HG03439 (cell line): ENCODE measurements at regions not wholly inside any gene's neighbourhood (a gene's known extent, or its start where the extent isn't known, plus 50 kb on each side); places are given as distances from the start of the nearest gene placed in this dataset.

ENCODE experiments used
- ATAC-seq: cut with Tn5 transposase; IDR thresholded peaks from one replicate; pipeline ENCODE4 v1.9.1; 2021; ENCODE audit warnings: mild to moderate bottlenecking, moderate library complexity; ENCODE audit not compliant: unreplicated experiment

DNA sequence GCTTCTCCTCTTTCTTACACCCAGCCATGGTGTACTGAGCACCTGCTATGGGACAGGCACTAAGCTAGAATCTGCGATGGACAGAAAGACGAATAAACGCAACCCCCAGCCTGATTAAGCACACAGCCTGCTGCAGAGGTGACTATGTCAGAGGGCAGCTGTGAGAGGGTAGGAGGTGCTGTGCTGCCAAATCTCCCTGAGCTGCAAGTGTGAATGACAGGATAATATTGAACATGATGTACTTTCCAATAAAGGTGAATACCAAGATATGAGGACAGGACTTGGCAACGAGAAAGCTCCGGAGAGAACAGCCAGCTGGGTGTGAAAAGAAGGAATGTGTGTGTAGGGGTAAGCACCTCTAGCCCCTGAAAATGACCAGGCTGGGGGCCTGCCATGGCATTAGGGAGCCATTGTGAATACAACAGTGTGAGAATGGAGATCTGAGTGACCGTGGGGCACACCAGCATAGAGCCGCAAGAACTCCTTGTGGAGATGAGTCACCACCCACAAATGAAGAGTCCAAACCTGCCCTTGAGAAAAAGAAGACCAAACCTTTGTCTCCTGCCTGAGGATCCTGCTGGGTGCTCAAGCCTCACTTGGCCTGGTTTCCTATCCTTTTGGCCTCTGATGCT is 83.0 kb upstream of the ATF3 start:
- no peak for ATAC-seq

DNA sequence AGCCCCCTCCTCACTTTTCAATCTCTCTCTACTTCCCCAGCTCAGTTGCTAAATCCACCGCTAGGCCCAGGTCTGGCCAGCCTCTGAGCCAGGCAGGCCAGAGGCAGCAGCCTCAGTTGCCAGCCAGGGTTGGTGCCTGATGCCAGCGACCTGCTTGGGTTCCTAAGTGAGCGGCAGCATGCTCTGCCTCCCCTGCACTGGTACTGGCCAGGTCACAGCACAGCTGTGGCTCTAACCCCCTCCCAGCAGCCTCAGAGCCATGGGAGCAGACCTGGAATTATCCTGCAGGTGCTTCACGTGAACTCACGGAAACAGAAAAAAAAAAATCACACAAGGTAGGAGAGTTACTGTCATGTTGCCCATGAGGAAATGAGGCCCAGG is 82.5 kb upstream of the ATF3 start:
- no peak for ATAC-seq

DNA sequence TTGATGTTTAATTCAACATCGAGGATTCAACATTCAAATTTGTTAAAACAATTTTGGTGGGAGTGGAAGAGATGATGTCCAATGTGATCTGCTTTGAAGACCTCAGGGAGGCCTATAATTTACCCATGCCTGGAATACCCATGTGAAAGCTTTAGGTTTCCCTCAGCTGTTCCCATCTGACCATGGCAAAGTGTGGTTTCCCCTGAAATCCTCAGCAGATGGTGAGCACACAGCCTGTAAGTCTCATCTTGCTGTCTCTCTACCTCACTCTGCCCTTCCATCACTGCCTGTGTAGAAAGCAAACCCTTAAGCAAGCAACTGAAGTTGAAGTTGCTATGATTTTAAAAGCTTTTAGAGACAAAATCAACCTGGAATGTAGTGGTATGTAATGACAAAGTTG is 80.1 kb upstream of the ATF3 start:
- ATAC-seq = no peak

- no peak for ATAC-seq
Measured at GRCh38 chr1:212529211-212529741, 79.3 kb upstream of the ATF3 start.

- no peak for ATAC-seq
Measured at GRCh38 chr1:212531267-212531666, 77.3 kb upstream of the ATF3 start.

DNA sequence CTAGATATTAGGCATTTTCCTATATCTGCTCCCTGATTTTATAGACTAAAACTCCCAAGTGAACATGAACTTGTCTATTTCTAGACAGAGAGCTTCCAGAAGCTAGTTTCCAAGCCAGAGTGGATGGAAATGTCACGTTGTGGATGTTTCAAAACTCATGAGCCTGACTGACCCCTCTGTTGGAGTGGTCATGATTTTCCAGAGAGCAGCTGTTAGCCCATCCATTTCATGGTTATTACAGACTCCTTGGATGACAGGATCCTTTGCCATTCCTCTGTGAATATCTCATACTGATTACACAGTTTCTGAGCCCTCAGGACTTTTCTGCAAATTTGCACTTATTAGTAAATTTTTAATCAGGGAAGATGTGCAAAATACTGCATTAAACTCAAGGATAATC is 76.8 kb upstream of the ATF3 start:
- ATAC-seq = no peak

DNA sequence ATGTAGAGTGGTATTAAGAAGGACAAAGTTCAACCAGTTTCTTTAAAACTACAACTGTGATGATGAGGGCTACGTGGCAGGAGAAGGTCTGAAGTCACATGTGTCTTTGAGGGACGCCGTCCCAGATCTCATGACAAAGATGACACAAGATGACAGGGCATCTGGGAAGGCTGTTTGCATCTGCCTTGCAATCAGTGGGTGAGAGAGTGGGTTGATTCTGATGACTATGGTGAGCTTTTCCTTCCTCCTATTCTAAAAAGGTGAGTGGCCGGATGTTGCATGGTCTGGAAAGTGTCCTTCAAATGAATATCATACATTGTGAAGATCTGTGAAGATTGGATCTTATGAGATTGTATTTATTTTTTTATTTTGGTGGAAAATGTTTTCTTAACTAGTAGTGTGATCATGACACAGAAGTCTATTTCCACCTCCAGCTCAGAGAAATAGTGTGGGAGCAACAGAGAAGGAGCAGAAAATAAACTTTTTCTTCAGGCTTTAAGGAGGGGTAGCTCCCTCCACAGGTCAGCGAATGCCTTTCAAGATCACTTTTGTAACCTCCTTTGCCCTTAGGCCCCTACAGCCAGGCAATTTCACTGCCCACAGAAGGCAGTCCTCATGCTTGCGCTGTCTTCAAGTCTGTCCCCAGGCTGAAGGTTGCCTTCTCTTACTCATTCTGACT is 76.0 kb upstream of the ATF3 start:
- no peak for ATAC-seq

- no peak for ATAC-seq
Measured at GRCh38 chr1:212533148-212533517, 75.4 kb upstream of the ATF3 start.

DNA sequence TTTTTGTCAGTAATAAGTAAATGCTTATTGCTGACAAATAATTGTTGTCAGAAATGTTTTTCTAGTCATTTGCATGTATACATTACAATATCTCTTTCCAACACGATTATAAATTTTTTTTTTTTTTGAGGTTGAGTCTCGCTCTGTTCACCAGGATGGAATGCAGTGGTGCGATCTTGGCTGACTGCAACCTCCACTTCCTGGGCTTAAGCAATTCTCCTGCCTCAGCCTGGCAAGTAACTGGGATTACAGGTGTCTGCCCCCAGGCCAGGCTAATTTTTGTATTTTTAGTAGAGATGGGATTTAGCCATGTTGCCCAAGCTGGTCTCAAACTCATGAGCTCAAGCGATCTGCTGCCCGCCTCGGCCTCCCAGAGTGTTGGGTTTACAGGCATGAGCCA is 72.0 kb upstream of the ATF3 start:
- no peak for ATAC-seq

- no peak for ATAC-seq
Measured at GRCh38 chr1:212537610-212538009, 71.0 kb upstream of the ATF3 start.

DNA sequence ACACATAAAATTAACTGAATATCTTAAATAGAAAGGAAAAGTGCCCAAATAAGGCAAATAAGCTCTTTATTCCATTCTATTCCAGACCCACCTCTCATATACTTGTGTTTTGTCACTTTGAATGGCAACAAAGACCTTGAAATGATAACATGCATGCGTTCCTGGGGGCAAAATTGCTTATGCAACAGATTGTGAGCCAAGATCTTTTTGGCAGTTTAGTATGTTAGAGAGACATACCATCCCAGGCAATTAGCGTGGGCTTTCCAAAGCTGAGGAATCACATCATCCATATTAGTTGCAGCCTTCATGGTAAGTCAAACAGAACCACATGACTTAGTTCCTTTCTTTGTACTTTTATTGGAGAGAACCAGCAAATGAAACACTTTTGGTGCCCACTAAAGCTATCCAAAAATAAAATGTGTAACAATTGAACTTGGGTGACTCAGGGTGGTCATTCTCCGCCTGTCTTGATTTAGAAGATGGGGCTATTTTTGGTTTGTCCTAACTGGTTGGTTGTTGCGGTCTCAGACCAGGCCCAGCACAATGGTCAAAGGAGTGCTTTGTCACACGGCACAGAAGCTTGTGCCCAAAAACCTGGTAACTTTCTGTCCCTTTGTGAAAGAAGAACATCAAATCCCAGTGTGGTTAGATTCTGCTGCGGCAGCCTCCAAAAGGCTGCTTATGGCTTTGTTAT is 68.7 kb upstream of the ATF3 start:
- ATAC-seq = no peak

DNA sequence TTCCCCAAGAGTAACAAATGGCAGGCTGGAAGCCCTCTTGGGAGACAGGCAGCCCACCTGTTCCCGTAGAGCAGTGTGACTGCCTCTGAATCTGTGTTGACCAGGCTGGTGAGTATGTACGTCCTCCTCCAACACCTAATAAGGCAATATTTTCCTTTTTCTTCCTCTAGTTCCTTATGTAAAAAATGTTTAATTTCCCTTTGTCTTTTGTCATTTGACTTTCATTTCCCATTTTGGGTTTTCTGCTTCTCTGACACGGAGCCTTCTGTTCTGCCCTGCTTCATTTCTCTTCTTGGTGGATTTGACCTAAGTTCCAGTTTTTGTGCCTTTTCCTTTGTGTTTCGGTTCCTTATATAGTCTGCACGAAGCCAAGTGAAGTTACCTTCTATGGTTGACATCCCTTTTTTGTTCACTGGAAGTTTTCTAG is 65.8 kb upstream of the ATF3 start:
- no peak for ATAC-seq

- no peak for ATAC-seq
Measured at GRCh38 chr1:212544110-212544509, 64.5 kb upstream of the ATF3 start.

- no peak for ATAC-seq
Measured at GRCh38 chr1:212545941-212546635, 62.5 kb upstream of the ATF3 start.

DNA sequence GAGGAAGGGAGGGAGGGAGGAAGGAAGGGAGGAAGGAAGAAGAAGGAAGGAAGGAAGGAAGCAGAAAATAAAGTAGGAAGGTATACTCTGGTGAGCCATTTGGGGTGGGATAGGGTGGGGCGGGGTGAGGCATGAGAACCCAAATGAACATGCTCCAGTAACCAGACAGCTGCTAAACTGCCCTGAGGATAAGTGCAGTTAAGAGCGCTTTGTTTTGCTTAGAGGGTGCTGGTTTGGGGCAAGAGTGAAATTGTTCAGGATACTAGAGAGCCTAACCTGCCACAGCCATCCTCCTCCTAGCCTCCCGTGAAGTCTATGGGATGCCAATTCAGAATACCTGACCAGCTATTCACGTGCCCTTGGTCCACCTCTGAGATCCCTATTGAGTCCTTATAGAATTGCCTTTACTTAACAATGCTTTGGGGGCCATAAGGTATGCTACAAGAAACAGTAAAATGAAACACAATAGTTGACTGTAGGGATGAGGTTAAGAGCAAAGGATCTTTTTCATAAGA is 59.0 kb upstream of the ATF3 start:
- no peak for ATAC-seq

GRCh38 chr1:212551929-212552328 is 56.6 kb upstream of the ATF3 start:
- ATAC-seq = no peak

- ATAC-seq = no peak
Measured at GRCh38 chr1:212553676-212554075, 54.9 kb upstream of the ATF3 start.

- no peak for ATAC-seq
Measured at GRCh38 chr1:212554401-212554800, 54.2 kb upstream of the ATF3 start.

DNA sequence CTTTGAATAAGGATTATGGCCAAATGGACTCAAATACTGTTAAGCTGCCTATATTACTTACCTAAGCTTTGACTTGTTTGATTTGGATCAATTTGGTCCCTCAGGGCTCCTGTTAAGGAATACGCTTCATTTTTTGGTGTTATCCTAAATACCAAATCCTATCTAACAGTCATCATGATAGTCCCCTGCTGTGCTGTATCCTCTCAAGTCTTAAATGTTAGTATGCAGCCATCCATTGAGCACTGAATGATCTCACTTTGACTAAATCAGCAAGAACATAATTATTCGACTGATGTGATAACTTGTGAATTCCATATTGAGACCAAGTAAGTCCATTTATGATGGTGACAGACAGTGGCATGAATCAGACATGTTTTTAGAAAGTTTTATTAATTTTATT is 53.1 kb upstream of the ATF3 start:
- ATAC-seq = no peak

DNA sequence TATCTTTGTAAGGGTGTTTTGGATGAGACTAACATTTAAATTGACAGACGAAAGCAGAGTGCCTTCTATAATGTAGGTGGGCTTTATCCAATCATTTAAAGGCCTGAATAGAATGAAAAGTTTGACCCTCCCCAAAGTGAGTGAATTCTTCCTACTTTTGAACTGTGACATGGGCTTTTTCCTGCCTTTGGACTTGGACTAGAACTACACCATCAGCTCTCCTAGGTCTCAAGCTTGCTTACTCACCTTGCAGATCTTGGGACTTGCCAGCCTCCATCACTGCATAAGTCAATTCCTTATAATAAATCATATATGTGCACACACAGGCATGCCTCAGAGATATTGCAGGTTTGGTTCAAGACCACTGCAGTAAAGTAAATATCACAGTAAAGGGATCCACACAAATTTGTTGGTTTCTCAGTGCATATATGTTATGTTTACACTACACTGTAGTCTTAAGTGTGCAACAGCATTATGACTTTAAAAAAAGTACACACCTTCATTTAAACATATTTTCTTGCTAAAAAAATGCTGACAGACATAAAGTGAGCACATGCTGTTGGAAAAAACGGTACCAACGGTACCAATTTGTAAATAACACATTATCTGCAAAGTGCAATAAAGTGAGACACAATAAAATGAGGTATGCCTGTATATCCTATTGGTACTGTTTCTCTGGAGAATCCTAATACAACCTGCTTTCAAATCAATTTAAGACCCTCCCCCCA is 51.6 kb upstream of the ATF3 start:
- no peak for ATAC-seq
